C4-2B (cell line): ENCODE measurements at regions not wholly inside any gene's neighbourhood (a gene's known extent, or its start where the extent isn't known, plus 50 kb on each side); places are given as distances from the start of the nearest gene placed in this dataset.

ENCODE experiments used
- CTCF ChIP-seq: fragments of 450-650 bp; conservative IDR thresholded peaks from 2 replicates; pipeline ENCODE4 v1.5.1; 2017; ENCODE audit warnings: mild to moderate bottlenecking
- ZFX ChIP-seq: fragments of 450-650 bp; IDR thresholded peaks from 2 replicates; pipeline ENCODE4 v1.6.1; 2017

- TF ChIP-seq CTCF (no peak), ZFX (no peak)
Observed at GRCh38 chr15:96540283-96540682, 209.8 kb downstream of the NR2F2 start.
